Liver (tissue), 8 donors: ENCODE measurements at regions not wholly inside any gene's neighbourhood (a gene's known extent, or its start where the extent isn't known, plus 50 kb on each side); places are given as distances from the start of the nearest gene placed in this dataset.

Source experiments
- DNase-seq: peaks from one replicate; pipeline ENCODE4 v3.0.0-alpha.2; 2017; ENCODE audit warnings: low spot score
- H3K27ac ChIP-seq, 2 donors: one replicate each; pipeline ENCODE4 v1.7.0; 2013; ENCODE audit warnings: inconsistent platforms in 2 of 2, low read length in 2 of 2, control low read depth in 1 of 2, low read depth in 1 of 2, mild to moderate bottlenecking in 1 of 2
- H3K27me3 ChIP-seq, 4 donors: one replicate each; pipeline versions ENCODE4 v1.6.1 to v1.7.0; 2013; ENCODE audit warnings: low read length in 3 of 4, inconsistent platforms in 1 of 4, mild to moderate bottlenecking in 1 of 4, moderate library complexity in 1 of 4; ENCODE audit not compliant: control insufficient read depth in 4 of 4, insufficient read depth in 4 of 4
- H3K36me3 ChIP-seq, 4 donors: one replicate each; pipeline versions ENCODE4 v1.6.1 to v1.7.0; 2013; ENCODE audit warnings: low read length in 3 of 4, mild to moderate bottlenecking in 3 of 4, low read depth in 1 of 4, moderate library complexity in 1 of 4; ENCODE audit not compliant: control insufficient read depth in 4 of 4, insufficient read depth in 3 of 4
- H3K4me1 ChIP-seq, 4 donors: one replicate each; pipeline versions ENCODE4 v1.6.1 to v1.7.0; 2013; ENCODE audit warnings: low read length in 3 of 4, mild to moderate bottlenecking in 3 of 4, moderate library complexity in 1 of 4; ENCODE audit not compliant: control insufficient read depth in 4 of 4, insufficient read depth in 4 of 4
- H3K4me3 ChIP-seq, 3 donors: one replicate each; pipeline versions ENCODE4 v1.6.1 to v1.7.0; 2013; ENCODE audit warnings: low read length in 3 of 3, control low read depth in 1 of 3, low read depth in 1 of 3, mild to moderate bottlenecking in 1 of 3
- H3K9ac ChIP-seq, 2 donors: one replicate each; pipeline ENCODE4 v1.7.0; 2013; ENCODE audit warnings: low read length in 2 of 2, mild to moderate bottlenecking in 2 of 2, moderate library complexity in 2 of 2, control low read depth in 1 of 2, low read depth in 1 of 2
- H3K9me3 ChIP-seq, 4 donors: one replicate each; pipeline versions ENCODE4 v1.6.1 to v1.7.0; 2013; ENCODE audit warnings: low read length in 3 of 4; ENCODE audit not compliant: control insufficient read depth in 4 of 4
- ATF3 ChIP-seq: IDR thresholded peaks from 2 replicates; pipeline ENCODE4 v1.6.1; 2016; ENCODE audit warnings: antibody characterized with exemption
- EGR1 ChIP-seq, 2 donors: IDR thresholded peaks; 2 replicates each; pipeline ENCODE4 v1.6.1; 2016 to 2018; ENCODE audit warnings: antibody characterized with exemption in 2 of 2, low read depth in 2 of 2
- FOXA1 ChIP-seq: IDR thresholded peaks from 2 replicates; pipeline ENCODE4 v1.6.1; 2016; ENCODE audit warnings: antibody characterized with exemption
- FOXA2 ChIP-seq: IDR thresholded peaks from 2 replicates; pipeline ENCODE4 v1.6.1; 2016; ENCODE audit warnings: antibody characterized with exemption
- GABPA ChIP-seq, 2 donors: IDR thresholded peaks in 1 of 2; conservative IDR thresholded peaks in 1 of 2; 2 replicates each; pipeline ENCODE4 v1.6.1; 2016; ENCODE audit warnings: antibody characterized with exemption in 2 of 2, mild to moderate bottlenecking in 1 of 2, moderate library complexity in 1 of 2
- HNF4A ChIP-seq, 2 donors: conservative IDR thresholded peaks; 2 replicates each; pipeline ENCODE4 v1.6.1; 2016; ENCODE audit warnings: antibody characterized with exemption in 2 of 2, mild to moderate bottlenecking in 2 of 2
- HNF4G ChIP-seq: IDR thresholded peaks from 2 replicates; pipeline ENCODE4 v1.6.1; 2016; ENCODE audit warnings: antibody characterized with exemption
- JUND ChIP-seq, 2 donors: IDR thresholded peaks; 2 replicates each; pipeline ENCODE4 v1.6.1; 2016; ENCODE audit warnings: antibody characterized with exemption in 2 of 2
- RAD21 ChIP-seq, 2 donors: IDR thresholded peaks; 2 replicates each; pipeline ENCODE4 v1.6.1; 2016; ENCODE audit warnings: antibody characterized with exemption in 2 of 2, mild to moderate bottlenecking in 2 of 2
- REST ChIP-seq: IDR thresholded peaks from 2 replicates; pipeline ENCODE4 v1.6.1; 2016; ENCODE audit warnings: antibody characterized with exemption, mild to moderate bottlenecking
- RXRA ChIP-seq, 2 donors: IDR thresholded peaks; 2 replicates each; pipeline ENCODE4 v1.6.1; 2017 to 2018; ENCODE audit warnings: antibody characterized with exemption in 2 of 2, mild to moderate bottlenecking in 1 of 2
- TAF1 ChIP-seq: conservative IDR thresholded peaks from 2 replicates; pipeline ENCODE4 v1.6.1; 2016; ENCODE audit warnings: antibody characterized with exemption, mild to moderate bottlenecking
- YY1 ChIP-seq: IDR thresholded peaks from 2 replicates; pipeline ENCODE4 v1.6.1; 2016; ENCODE audit warnings: antibody characterized with exemption, mild to moderate bottlenecking
- WGBS: extraction: QIAGEN DNeasy Blood & Tissue Kit; methylation state at CpG from one replicate; pipeline ENCODE4 v1.1.7; 2013; 5-methylcytosine and 5-hydroxymethylcytosine counted together
- TF ChIP-seq, protein P1 (sequence below): fragments of 150-350 bp; IDR thresholded peaks from 2 replicates; pipeline ENCODE4 v1.5.1; 2017; ENCODE audit warnings: improper control_type of control experiment, low read depth, low read length; ENCODE audit not compliant: missing input control
- TF ChIP-seq, protein P2 (sequence below): IDR thresholded peaks from 2 replicates; pipeline ENCODE4 v1.6.1; 2016; ENCODE audit warnings: antibody characterized with exemption
- TF ChIP-seq, protein P3 (sequence below): IDR thresholded peaks from 2 replicates; pipeline ENCODE4 v1.6.1; 2016; ENCODE audit warnings: antibody characterized with exemption
- donor health status: healthy.
- donor health status: healthy.
- donor health status: healthy.
- donor health status: healthy.
- donor health status: healthy.

DNA sequence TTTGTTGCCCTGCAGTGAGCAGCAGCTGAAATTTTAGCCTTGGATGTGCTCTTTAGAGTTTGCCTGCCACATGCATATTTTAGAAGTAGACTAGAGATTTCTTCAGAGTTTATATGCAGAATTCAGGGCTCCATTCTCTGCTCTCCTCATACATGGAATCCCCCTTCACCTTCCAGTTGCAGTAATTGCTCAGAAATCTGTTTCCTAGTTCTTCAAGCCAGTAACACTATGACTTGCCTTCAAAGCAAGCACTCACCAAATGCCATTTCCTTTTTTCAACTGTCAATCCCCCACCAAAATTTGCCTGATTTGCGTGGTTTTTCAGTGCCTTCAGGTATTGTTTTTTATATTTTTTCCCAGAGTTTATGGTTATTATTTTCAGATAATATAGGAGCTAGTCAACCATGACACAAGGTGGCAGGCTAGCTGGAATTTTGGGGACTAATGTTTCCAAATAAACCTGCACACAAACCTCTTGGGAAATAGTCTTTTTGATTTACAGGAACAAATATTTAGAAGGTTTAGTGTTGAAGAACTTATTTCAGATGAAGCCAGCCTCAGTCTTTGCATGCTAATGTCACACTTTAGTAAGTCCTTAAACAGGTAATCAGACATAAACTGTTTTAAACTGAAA lies 79.2 kb downstream of the ASCL1 start:
- Histone ChIP-seq H3K4me3 (no peak overlapping the region), H3K36me3 (no peaks in the 10 kb centered on the region), H3K9me3 (peaks cover 0 to 4% (median 0%) of the 10 kb centered on the region in 4 donors), H3K9ac (no peak overlapping the region), H3K27ac (no peak overlapping the region), H3K27me3 (no peaks in the 10 kb centered on the region), H3K4me1 (no peaks in the 10 kb centered on the region)
- WGBS: 60% methylated on average over 1 of the region's 1 CpG
- TF ChIP-seq, protein P1, sequence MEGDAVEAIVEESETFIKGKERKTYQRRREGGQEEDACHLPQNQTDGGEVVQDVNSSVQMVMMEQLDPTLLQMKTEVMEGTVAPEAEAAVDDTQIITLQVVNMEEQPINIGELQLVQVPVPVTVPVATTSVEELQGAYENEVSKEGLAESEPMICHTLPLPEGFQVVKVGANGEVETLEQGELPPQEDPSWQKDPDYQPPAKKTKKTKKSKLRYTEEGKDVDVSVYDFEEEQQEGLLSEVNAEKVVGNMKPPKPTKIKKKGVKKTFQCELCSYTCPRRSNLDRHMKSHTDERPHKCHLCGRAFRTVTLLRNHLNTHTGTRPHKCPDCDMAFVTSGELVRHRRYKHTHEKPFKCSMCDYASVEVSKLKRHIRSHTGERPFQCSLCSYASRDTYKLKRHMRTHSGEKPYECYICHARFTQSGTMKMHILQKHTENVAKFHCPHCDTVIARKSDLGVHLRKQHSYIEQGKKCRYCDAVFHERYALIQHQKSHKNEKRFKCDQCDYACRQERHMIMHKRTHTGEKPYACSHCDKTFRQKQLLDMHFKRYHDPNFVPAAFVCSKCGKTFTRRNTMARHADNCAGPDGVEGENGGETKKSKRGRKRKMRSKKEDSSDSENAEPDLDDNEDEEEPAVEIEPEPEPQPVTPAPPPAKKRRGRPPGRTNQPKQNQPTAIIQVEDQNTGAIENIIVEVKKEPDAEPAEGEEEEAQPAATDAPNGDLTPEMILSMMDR: peak; percentile 23
- TF ChIP-seq, protein P2, sequence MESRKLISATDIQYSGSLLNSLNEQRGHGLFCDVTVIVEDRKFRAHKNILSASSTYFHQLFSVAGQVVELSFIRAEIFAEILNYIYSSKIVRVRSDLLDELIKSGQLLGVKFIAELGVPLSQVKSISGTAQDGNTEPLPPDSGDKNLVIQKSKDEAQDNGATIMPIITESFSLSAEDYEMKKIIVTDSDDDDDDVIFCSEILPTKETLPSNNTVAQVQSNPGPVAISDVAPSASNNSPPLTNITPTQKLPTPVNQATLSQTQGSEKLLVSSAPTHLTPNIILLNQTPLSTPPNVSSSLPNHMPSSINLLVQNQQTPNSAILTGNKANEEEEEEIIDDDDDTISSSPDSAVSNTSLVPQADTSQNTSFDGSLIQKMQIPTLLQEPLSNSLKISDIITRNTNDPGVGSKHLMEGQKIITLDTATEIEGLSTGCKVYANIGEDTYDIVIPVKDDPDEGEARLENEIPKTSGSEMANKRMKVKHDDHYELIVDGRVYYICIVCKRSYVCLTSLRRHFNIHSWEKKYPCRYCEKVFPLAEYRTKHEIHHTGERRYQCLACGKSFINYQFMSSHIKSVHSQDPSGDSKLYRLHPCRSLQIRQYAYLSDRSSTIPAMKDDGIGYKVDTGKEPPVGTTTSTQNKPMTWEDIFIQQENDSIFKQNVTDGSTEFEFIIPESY: no peak
- no peak for TF ChIP-seq JUND (IDR thresholded peaks at IDR 0.05)
- TF ChIP-seq ATF3: no peak
- peak; percentile 68 to 69 for TF ChIP-seq RAD21 (IDR thresholded peaks at IDR 0.05)
- no peak for TF ChIP-seq TAF1
- DNase-seq: no peak

DNA sequence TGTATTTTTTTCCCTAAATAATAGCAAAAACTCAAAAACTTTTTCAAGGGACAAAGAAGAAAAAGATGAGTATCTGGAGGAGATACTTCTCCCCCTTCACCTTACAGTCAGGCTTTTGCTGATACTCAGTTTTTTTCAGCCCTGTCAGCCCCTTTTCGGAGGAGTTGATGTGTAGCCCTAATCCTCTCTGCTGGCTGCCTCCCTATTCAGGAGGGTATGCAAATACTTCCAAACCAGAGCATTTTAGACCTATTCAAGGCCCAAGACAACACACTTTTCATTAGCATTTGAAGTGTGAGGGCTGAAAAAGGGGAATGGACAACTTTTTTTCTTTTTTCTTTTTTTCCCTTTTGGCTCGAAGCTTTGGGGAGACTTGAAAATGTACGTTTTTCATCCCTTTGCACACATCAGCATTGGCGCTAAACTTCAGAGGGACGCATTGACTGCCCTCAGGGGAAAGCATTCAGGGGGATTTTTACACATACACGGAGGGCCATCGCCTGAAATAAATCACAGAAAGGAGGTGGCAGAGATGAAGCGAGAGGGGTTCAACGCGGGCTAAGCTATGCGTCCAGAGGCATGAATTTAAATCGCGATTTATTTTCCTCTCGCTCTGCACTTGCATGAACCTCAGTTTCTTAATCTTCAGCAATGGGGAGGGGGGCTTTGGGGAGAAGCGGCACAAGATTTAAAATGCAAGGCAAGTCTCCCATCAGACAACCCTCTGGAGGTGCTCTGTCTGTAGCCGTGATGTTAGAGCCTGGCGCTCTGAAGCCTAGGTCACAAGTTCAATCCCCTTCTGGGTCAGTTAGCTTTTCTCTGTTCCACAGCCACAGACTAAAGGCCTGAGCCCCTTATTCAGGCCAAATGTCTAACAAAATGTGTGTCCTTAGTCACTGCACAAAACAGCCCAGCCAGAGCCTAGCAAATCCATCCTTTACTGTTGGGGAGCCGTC lies 86.3 kb downstream of the ASCL1 start:
- Histone ChIP-seq H3K27ac (no peak overlapping the region), H3K4me1 (no peaks in the 10 kb centered on the region), H3K4me3 (no peak overlapping the region), H3K9ac (no peak overlapping the region), H3K27me3 (no peaks in the 10 kb centered on the region), H3K36me3 (no peaks in the 10 kb centered on the region), H3K9me3 (no peaks in the 10 kb centered on the region)
- no peak for DNase-seq
- 53% methylated on average over 18 of the region's 18 CpGs for WGBS
- TF ChIP-seq RXRA (IDR thresholded peaks at IDR 0.05) (no peak), FOXA2 (no peak), JUND (IDR thresholded peaks at IDR 0.05) (no peak), FOXA1 (no peak), EGR1 (IDR thresholded peaks at IDR 0.05; ENCODE audit: low read depth in 2 of 2) (no peak), YY1 (no peak), GABPA (IDR thresholded peaks at IDR 0.05 in 1 of 2, conservative IDR thresholded peaks at IDR 0.05 in 1 of 2) (no peak), HNF4G (no peak), ATF3 (no peak), RAD21 (IDR thresholded peaks at IDR 0.05) (no peak), TAF1 (no peak), REST (no peak), HNF4A (conservative IDR thresholded peaks at IDR 0.05) (no peak)
- TF ChIP-seq, protein P3, sequence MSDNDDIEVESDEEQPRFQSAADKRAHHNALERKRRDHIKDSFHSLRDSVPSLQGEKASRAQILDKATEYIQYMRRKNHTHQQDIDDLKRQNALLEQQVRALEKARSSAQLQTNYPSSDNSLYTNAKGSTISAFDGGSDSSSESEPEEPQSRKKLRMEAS: no peak
- TF ChIP-seq, protein P2: no peak
- TF ChIP-seq, protein P1: no peak
